ENCODE measurements at regions not wholly inside any gene's neighbourhood (a gene's known extent, or its start where the extent isn't known, plus 50 kb on each side); places are given as distances from the start of the nearest gene placed in this dataset.

- TF ChIP-seq CTCF (IDR thresholded peaks at IDR 0.05; ENCODE audit: low read length) (no peak), EZH2 (optimal IDR thresholded peaks at IDR 0.05; ENCODE audit: low read depth, low read length) (no peak)
Measured at GRCh38 chr12:65659681-65660080, 164.6 kb upstream of the HMGA2 start.

Measured in MM.1S (cell line).